HG03469 (cell line): ENCODE measurements at regions not wholly inside any gene's neighbourhood (a gene's known extent, or its start where the extent isn't known, plus 50 kb on each side); places are given as distances from the start of the nearest gene placed in this dataset.

Source experiments
- ATAC-seq: cut with Tn5 transposase; IDR thresholded peaks from one replicate; pipeline ENCODE4 v1.9.1; 2021; ENCODE audit warnings: mild to moderate bottlenecking, moderate library complexity, moderate number of reproducible peaks; ENCODE audit not compliant: unreplicated experiment

DNA sequence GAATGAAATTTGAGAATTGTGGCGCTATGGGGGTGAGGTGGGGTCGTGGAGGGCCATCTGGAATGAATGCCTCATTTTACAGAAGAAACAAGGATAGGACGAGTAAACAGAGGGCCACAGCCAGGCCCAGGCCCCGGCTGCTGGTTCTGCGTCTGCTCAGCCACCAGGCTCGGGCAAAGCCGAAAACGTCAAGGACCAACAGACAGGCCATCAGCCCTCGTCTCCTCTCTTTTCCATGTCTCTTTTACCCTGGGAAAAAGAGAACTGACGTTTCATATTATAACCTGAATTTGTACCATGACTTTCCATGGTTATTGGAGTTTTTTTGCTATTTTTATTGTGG lies 212.4 kb upstream of the ARID1B start:
- ATAC-seq: no peak

DNA sequence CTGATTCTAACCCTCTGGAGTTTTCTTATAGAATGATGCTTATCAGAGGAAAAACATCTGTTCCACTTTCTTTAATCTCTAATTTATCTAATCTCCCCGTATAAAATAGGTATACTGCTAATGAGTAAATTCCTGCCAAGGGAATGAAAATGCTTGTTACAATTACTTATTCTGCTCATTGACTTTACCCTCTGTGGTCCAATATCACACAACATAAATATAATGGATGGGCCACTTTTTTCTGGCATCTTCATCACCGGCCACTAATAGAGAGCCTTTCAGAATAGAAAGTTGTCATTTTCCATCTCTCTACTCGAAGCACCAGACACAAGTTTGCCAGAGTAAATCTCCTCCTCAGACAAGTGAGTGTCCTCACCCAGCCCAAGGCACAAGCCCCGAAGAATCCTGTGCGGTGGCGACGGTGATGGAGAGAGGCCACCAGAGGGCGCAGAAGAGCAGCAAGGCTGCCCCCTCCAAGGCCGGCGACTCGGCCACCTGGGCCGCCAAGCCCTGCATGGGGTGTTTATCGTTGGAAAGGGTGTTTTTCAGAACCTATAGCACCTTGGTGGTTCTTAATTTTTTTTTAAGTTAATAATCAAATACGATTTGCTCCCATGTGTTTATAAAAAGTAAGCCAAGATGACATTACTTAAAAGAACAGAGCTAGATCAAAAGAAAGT lies 212.9 kb upstream of the ARID1B start:
- ATAC-seq: peak; percentile 91

DNA sequence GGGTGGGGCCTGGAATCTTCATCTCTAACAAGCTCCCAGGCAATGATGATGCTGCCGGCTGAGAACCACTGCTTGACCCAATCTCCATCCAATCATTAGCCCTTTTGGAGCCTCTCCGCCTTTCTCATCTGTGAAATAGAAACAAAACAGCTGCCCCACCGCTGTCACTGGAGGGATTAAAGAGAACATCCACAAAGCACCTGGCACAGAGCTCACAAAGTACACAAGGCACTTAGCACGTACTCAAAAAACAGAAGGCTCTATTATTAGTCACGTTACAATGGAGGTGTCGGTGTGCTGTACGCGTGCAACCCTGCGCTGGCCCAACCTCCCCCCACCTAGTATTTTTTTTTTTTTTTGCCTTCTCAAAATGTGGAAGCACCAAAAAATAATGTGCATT lies 213.5 kb upstream of the ARID1B start:
- no peak for ATAC-seq

DNA sequence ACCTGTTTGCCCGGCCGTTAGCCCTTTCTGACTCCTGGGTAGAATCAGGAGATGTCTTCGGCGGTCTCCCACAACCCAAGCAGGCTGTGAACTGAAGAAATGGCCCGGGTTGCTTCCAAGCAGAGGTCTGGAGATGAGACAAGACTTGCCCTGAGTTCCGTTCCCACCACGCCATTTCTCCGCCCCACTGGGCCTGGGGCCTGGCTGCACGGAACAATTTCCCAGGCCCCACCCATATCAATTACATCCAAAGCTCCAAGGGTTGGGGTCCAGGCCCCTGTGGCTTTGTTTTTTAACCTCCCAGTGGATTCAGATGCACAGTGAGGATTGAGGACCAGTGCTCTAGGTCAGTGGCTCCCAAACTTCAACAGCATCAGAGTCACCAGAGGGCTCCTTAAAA lies 214.5 kb upstream of the ARID1B start:
- no peak for ATAC-seq

DNA sequence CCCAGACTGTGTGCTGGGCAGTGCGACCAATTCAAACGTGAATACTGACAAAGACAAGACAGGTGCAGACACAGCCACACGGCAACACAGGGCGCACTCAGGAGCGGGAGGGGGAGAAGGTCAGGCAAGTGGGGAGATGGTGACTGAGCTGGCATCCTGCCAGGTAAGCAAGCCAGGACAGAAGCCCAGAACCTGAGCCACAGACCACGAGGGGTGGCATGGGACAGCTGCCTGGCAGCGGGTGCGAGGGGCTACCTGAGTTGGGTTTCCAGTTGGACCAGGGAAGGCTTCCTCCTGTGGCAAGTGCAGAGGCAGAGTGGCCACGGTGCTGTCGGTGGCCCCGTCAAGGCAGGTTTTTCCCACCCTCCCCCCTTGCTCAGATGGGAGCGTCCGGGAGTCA lies 215.2 kb upstream of the ARID1B start:
- no peak for ATAC-seq

GRCh38 chr6:156560476-156560875 lies 216.7 kb upstream of the ARID1B start:
- ATAC-seq: no peak

- no peak for ATAC-seq
Observed at GRCh38 chr6:156559162-156559690, 218.0 kb upstream of the ARID1B start.

DNA sequence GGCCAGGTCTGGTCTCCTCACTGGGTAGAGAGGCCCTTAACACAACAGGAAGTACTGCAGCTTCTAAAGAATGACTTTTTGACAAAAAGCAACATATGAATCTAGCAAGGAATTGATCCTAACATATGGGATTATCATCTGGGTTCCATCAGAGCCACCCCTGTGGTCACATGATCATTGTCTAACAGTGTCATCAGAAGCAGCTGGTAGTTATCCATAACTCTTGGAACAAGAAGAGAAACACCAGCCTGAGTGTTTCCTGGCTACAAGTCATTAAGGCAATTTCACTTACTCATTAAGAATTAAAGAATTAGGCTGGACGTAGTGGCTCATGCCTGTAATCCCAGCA lies 219.3 kb upstream of the ARID1B start:
- no peak for ATAC-seq

- ATAC-seq: no peak
Observed at GRCh38 chr6:156557251-156557910, 219.8 kb upstream of the ARID1B start.

GRCh38 chr6:156556811-156557210 lies 220.4 kb upstream of the ARID1B start:
- no peak for ATAC-seq

DNA sequence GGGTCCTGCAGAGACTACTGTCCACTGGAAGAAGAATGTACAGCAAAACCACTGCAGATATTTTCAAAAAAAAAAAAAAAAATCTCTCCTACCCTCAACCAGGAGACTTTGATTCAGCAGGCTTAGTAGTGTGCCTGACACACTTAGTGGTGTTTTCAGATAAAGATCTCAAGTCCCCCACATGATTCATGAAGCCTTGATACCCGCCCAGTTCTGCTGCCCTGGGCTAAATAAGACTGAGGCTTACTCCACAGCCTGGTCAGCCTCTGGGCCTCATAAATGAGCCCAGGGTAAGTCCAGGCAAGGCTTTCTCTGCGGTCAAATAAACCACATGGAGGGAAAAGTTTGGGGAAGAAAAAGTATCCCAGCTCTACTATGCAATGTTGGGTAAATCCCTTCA lies 222.1 kb upstream of the ARID1B start:
- no peak for ATAC-seq

GRCh38 chr6:156554160-156554559 lies 223.0 kb upstream of the ARID1B start:
- ATAC-seq: no peak

GRCh38 chr6:156552849-156553248 lies 224.3 kb upstream of the ARID1B start:
- no peak for ATAC-seq

GRCh38 chr6:156550949-156551348 lies 226.2 kb upstream of the ARID1B start:
- ATAC-seq: no peak

DNA sequence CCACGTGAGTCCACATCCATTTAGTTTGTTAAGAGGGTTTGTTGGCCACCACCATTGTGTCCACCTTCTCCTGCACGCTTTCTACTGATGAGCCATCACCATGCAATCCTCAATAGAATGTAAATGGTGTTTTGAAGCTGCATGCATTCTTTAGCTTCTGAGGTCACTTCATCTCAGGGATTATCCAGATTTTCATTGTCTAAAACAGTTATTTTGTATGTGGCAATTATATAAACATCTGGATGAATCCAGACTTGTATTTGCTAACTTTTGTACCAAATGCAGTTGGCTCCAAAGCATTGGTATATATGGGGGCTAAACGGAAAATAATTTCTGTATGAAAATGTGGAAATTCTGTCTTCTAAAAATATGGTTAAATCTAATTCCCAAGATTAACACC lies 231.2 kb upstream of the ARID1B start:
- no peak for ATAC-seq

DNA sequence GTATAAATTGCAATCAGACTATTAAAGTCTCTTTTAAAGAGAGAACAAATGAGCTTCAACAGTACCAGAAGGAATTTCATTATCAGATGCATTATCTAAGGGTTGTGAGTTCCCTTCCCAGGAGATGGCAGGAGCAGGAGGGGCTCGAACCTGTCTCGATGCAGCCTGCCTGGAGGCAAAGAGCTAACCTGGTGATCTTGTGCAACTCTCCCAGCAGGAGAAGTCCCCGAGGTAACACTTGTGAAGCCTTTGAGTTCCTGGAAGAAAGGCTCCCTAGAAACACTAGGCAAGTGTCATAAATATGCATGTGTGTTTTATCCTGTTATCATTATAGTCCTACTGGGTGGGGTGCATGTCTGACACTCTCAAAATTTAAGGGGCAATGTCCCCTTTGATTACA lies 232.2 kb upstream of the ARID1B start:
- no peak for ATAC-seq

DNA sequence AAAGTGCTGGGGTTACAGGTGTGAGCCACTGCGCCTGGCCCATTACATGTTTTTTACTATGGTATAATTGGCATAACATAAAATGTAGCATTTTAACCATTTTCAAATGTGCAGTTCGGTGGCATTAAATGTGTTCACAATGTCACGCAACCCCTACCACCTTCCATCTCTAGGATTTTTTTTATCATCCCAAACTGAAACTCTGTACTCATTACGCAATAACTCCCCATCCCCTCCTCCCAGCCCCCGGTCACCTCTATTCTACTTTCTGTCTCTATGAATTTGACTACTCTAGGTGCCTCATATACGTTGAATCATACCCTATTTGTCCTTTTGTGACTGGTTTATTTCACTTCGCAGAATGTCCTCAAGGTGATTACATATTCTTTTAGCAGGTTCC lies 233.1 kb upstream of the ARID1B start:
- ATAC-seq: no peak

DNA sequence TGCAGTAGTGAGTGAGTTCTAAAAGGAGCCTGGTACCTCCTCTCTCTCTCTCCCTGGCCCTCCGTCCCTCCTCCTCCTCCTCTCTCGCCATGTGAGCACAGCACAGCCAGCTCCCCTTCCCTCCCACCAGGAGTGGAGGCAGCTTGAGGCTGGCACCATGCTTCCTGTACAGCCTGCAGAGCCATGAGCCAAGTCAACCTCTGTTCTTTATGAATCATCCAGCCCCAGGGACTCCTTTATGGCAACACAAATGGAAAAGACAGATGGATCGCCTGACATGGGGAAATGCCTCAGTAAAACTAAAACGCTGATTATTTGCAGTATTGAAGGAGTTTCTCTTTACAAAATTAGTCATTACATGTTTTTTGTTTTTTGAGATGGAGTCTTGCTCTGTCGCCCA lies 233.7 kb upstream of the ARID1B start:
- no peak for ATAC-seq

DNA sequence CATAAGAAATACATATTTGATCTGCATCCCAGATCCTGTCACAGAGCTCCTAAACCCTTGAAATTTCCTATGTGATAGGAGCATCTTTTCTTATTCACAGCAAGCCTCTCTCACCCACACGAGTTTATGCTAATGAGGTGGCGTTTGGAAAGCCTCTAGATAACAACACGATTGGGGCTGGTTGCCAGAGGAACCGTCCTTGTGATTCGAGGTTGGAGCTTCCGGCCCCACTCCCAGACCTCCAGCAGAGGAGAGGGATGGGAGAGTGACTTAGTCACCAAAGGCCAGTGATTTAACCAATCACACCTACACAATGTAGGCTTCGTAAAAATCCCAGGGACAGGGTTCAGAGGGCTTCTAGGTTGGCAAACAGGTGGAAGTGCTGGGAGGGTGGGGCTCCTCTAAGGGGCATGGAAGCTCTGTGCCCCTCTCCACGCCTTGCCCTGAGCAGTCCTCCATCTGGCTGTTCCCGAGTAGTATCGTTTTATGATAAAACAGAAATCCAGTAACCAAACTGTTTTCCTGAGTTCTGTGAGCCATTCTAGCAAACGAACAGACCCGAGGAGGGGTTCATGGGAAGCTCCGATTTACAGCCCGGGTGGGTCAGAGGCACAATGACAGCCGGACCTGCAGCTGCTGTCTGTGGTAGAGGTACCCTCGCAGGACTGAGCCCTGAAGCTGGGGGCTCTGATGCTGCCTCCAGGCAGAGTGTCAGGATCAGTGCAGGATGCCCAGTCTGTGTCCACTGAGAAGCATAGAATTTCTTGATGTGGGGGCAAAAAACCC lies 238.1 kb upstream of the ARID1B start:
- ATAC-seq: no peak

GRCh38 chr6:156534594-156534993 lies 242.6 kb upstream of the ARID1B start:
- ATAC-seq: no peak

DNA sequence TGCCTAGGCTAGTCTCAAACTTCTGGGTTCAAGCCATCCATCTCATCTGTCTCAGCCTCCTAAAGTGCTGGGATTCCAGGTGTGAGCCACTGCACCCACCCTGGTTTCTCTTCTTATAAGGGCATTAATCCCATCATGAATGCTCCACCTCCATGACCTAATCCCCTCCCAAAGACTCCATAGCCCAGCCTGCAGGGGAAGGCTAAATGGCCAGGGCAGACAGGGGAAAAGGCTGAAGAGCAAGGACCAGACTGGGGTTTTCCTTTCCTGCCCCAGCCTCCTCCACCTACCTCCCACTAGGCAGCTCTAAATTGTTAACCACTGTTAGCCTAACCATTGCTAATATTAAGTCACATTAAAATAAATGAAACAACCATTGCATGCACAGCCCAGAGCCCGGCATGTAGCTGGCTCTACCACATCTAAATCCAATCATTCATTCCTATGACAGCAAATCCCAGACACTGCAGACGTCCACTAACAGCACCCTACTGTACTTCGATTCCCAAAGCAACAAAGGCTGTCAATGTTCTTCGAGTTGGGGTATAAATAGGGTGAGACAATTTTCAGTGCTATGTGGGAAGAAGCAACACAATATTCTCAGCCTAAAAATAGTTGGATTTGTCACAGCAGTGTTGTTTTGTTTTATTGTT lies 243.2 kb upstream of the ARID1B start:
- ATAC-seq: no peak

GRCh38 chr6:156526081-156526480 lies 251.1 kb upstream of the ARID1B start:
- ATAC-seq: no peak
